CD4-positive, alpha-beta T cell (primary cell): ENCODE measurements at regions not wholly inside any gene's neighbourhood (a gene's known extent, or its start where the extent isn't known, plus 50 kb on each side); places are given as distances from the start of the nearest gene placed in this dataset.
"Not testable (repeated sequence)": the region's sequence is repeated elsewhere in the genome, so short reads cannot be mapped to it uniquely, and the experiment has no call there.

Experiments
- ATAC-seq: fragments of 200-7000 bp; cut with Tn5 transposase; one replicate; pipeline ENCODE4 v1.10.0; 2022; ENCODE audit warnings: mild to moderate bottlenecking; ENCODE audit not compliant: poor library complexity
- CTCF ChIA-PET: fragments of 350-600 bp; sonication (Branson Sonifier 250); formaldehyde crosslinking; loops from one replicate; lab custom pipeline; 2021; ENCODE audit warnings: antibody characterized with exemption, inconsistent platforms; lab: Charles Lee
- POLR2A ChIA-PET: fragments of 350-600 bp; sonication (Branson Sonifier 250); formaldehyde crosslinking; loops from one replicate; lab custom pipeline; 2021; ENCODE audit warnings: antibody characterized with exemption, inconsistent platforms; lab: Charles Lee
- DNase-seq, 14 experiments: peaks; one replicate each; pipeline ENCODE4 v3.0.0-alpha.2; 2013 to 2020; ENCODE audit warnings: mixed read lengths in 2 of 14
- H3K27ac ChIP-seq, 2 donors: one replicate each; pipeline versions ENCODE4 v1.5.1 to v1.7.0; 2013; ENCODE audit warnings: low read length in 2 of 2, low read depth in 1 of 2, mild to moderate bottlenecking in 1 of 2
- H3K27me3 ChIP-seq, 2 experiments: 1 replicate in 1 of 2; 2 replicates in 1 of 2; pipeline versions ENCODE4 v1.6.1 to v1.7.0; 2013; ENCODE audit warnings: low read length in 2 of 2, control low read depth in 1 of 2, mild to moderate bottlenecking in 1 of 2, moderate library complexity in 1 of 2; ENCODE audit not compliant: insufficient read depth in 2 of 2, control insufficient read depth in 1 of 2
- H3K36me3 ChIP-seq: one replicate; pipeline ENCODE4 v1.6.1; 2013; ENCODE audit warnings: low read length, control low read depth; ENCODE audit not compliant: insufficient read depth
- H3K4me1 ChIP-seq: one replicate; pipeline ENCODE4 v1.6.1; 2013; ENCODE audit warnings: low read length, control low read depth; ENCODE audit not compliant: insufficient read depth
- H3K4me3 ChIP-seq: one replicate; pipeline ENCODE4 v1.5.1; 2013; ENCODE audit warnings: mild to moderate bottlenecking, low read length, moderate library complexity
- H3K9me3 ChIP-seq, 2 experiments: 1 replicate in 1 of 2; 2 replicates in 1 of 2; pipeline versions ENCODE4 v1.6.1 to v1.7.0; 2013; ENCODE audit warnings: low read length in 2 of 2, mild to moderate bottlenecking in 2 of 2, control low read depth in 1 of 2, moderate library complexity in 1 of 2; ENCODE audit not compliant: control insufficient read depth in 1 of 2, insufficient read depth in 1 of 2
- H3K27ac Mint-ChIP-seq: one replicate; pipeline ENCODE4 v1.8.0; 2020; ENCODE audit warnings: mixed read lengths
- H3K27me3 Mint-ChIP-seq: one replicate; pipeline ENCODE4 v1.8.0; 2021; ENCODE audit warnings: mixed read lengths
- H3K36me3 Mint-ChIP-seq: one replicate; pipeline ENCODE4 v1.8.0; 2021; ENCODE audit warnings: low read depth, mixed read lengths
- H3K4me1 Mint-ChIP-seq: one replicate; pipeline ENCODE4 v1.8.0; 2021; ENCODE audit warnings: low read depth, mixed read lengths
- H3K4me3 Mint-ChIP-seq: one replicate; pipeline ENCODE4 v1.8.0; 2020; ENCODE audit warnings: mild to moderate bottlenecking, mixed read lengths
- H3K9me3 Mint-ChIP-seq: one replicate; pipeline ENCODE4 v1.8.0; 2020; ENCODE audit warnings: mixed read lengths
- intact Hi-C, 2 experiments: fragments of 100-400 bp; cut with DNase I in 1 of 2; cut with micrococcal nuclease in 1 of 2; formaldehyde crosslinking; loops; one replicate each; pipeline versions ENCODE4 v1.15.1 to v1.9.0; 2023 to 2025; cut with DNase I, micrococcal nuclease
- TF ChIP-seq, protein P1 (sequence below): fragments of 200-600 bp; IDR thresholded peaks from one replicate; pipeline ENCODE4 v1.8.0; 2022; ENCODE audit warnings: antibody characterized with exemption, mild to moderate bottlenecking

DNA sequence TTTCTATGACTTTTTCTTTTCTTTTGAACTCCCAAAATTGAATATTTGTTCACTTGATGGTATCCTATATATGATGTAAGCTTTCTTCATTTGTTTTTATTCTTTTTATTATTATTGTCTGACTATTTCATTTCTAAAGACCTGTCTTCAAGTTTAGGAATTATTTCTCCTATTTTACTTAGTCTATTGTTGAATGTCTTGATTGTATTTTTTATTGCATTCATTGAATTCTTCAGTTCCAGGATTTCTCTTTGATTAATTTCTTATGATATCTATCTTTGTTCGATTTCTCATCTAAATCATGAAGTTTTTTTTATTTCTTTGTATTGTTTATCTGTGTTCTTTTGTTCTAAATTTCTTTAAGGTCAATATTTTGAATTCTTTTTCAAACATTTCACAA is 238.8 kb downstream of the TTC6 start:
- no peaks in the 10 kb centered on the region for H3K27me3 Mint-ChIP-seq
- H3K4me1 ChIP-seq = no peaks in the 10 kb centered on the region
- no peaks in the 10 kb centered on the region for H3K4me1 Mint-ChIP-seq
- H3K4me3 ChIP-seq = no peak overlapping the region
- no peak overlapping the region for H3K27ac Mint-ChIP-seq
- intact Hi-C loops = no loop called here
- no peak overlapping the region for H3K27ac ChIP-seq
- H3K36me3 Mint-ChIP-seq = no peaks in the 10 kb centered on the region
- no peaks in the 10 kb centered on the region for H3K36me3 ChIP-seq
- peaks cover 35% of the 10 kb centered on the region for H3K9me3 Mint-ChIP-seq
- peaks cover 6 to 24% of the 10 kb centered on the region in 2 experiments for H3K9me3 ChIP-seq
- TF ChIP-seq, protein P1, sequence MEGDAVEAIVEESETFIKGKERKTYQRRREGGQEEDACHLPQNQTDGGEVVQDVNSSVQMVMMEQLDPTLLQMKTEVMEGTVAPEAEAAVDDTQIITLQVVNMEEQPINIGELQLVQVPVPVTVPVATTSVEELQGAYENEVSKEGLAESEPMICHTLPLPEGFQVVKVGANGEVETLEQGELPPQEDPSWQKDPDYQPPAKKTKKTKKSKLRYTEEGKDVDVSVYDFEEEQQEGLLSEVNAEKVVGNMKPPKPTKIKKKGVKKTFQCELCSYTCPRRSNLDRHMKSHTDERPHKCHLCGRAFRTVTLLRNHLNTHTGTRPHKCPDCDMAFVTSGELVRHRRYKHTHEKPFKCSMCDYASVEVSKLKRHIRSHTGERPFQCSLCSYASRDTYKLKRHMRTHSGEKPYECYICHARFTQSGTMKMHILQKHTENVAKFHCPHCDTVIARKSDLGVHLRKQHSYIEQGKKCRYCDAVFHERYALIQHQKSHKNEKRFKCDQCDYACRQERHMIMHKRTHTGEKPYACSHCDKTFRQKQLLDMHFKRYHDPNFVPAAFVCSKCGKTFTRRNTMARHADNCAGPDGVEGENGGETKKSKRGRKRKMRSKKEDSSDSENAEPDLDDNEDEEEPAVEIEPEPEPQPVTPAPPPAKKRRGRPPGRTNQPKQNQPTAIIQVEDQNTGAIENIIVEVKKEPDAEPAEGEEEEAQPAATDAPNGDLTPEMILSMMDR = no peak
- ChIA-PET POLR2A (no interaction called here), CTCF (no interaction called here)
- no peak for DNase-seq
- no peak overlapping the region for H3K4me3 Mint-ChIP-seq
- H3K27me3 ChIP-seq = no peaks in the 10 kb centered on the region
- ATAC-seq = no peak

DNA sequence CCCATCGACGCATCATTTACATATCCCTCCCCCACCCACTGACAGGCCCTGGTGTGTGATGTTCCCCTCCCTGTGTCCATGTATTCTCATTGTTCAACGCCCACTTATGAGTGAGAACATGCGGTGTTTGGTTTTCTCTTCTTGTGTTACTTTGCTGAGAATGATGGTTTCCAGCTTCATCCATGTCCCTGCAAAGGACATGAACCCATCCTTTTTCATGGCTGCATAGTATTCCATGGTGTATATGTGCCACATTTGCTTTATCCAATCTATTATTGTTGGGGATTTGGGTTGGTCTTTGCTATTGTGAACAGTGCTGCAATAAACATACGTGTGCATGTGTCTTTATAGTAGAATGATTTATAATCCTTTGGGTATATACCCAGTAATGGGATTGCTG is 243.3 kb downstream of the TTC6 start:
- intact Hi-C loops, DNase-seq, H3K27me3 Mint-ChIP-seq, H3K4me3 Mint-ChIP-seq, H3K36me3 ChIP-seq, POLR2A ChIA-PET, H3K27me3 ChIP-seq, H3K4me1 ChIP-seq, H3K4me1 Mint-ChIP-seq, H3K36me3 Mint-ChIP-seq, ATAC-seq, H3K27ac Mint-ChIP-seq, H3K4me3 ChIP-seq, H3K27ac ChIP-seq, CTCF ChIA-PET: not testable (repeated sequence)
- peaks cover 6 to 11% of the 10 kb centered on the region in 2 experiments for H3K9me3 ChIP-seq
- peaks cover 18% of the 10 kb centered on the region for H3K9me3 Mint-ChIP-seq

DNA sequence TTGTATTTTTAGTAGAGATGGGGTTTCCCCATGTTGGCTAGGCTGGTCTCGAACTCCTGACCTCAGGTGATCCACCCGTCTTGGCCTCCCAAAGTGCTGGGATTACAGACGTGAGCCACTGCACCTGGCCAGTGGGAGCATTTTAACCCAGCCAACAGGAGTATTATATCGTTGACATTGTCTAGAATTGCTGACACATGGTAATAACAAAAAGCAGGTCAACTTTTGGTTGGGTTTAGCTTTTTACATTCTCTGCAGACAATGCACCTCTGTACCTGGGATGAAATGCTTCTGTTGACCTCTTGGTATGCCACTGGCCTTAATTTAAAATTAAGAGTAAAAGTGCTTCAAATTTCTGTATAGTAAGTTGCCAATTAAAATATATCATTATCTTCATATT is 245.6 kb downstream of the TTC6 start:
- CTCF ChIA-PET, H3K4me1 Mint-ChIP-seq, POLR2A ChIA-PET, H3K4me3 ChIP-seq, H3K9me3 Mint-ChIP-seq, H3K4me3 Mint-ChIP-seq, H3K27me3 ChIP-seq, ATAC-seq, H3K4me1 ChIP-seq, H3K36me3 ChIP-seq, H3K27ac Mint-ChIP-seq, intact Hi-C loops, DNase-seq, H3K36me3 Mint-ChIP-seq, H3K9me3 ChIP-seq, H3K27me3 Mint-ChIP-seq, H3K27ac ChIP-seq: not testable (repeated sequence)

DNA sequence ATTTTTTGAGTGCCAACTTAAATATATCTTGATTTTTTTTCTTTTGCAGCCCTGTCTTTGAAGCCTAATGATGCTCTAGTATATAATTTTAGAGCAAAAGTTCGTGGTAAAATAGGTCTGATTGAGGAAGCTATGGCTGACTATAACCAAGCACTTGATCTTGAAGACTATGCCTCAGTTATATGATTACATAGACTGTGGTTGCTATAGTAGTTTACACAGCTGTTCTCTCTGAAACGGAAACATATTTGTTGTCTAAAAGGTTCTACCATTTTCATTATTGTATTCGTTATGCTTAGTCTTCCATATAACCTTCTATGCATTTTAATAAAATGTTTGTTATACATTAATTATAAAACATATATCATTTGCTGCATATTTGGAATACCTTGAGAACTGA is 246.7 kb downstream of the TTC6 start:
- no peaks in the 10 kb centered on the region for H3K36me3 Mint-ChIP-seq
- intact Hi-C loops = no loop called here
- ATAC-seq (no peak), DNase-seq (no peak)
- Histone ChIP-seq H3K36me3 (no peaks in the 10 kb centered on the region), H3K4me3 (no peak overlapping the region), H3K4me1 (no peaks in the 10 kb centered on the region), H3K27ac (no peak overlapping the region), H3K9me3 (no peaks in the 10 kb centered on the region), H3K27me3 (no peaks in the 10 kb centered on the region)
- no peak overlapping the region for H3K4me3 Mint-ChIP-seq
- TF ChIP-seq, protein P1 = no peak
- H3K27ac Mint-ChIP-seq = no peak overlapping the region
- no peaks in the 10 kb centered on the region for H3K27me3 Mint-ChIP-seq
- ChIA-PET CTCF (no interaction called here), POLR2A (no interaction called here)
- peaks cover 6% of the 10 kb centered on the region for H3K9me3 Mint-ChIP-seq
- no peaks in the 10 kb centered on the region for H3K4me1 Mint-ChIP-seq
